ENCODE measurements at regions not wholly inside any gene's neighbourhood (a gene's known extent, or its start where the extent isn't known, plus 50 kb on each side); places are given as distances from the start of the nearest gene placed in this dataset.

- DNase-seq (no peak), ATAC-seq (no peak)
- H3K27me3 Mint-ChIP-seq = peaks cover 22 to 64% (median 33%) of the 10 kb centered on the region in 5 donors
- peaks cover 0 to 18% (median 8%) of the 10 kb centered on the region in 3 donors for H3K36me3 Mint-ChIP-seq
- no peaks in the 10 kb centered on the region for H3K4me1 Mint-ChIP-seq
- H3K9me3 Mint-ChIP-seq = peaks cover 0 to 26% (median 17%) of the 10 kb centered on the region in 9 donors
- H3K4me3 Mint-ChIP-seq = no peak overlapping the region
- H3K27ac Mint-ChIP-seq = no peak overlapping the region
- POLR2A ChIA-PET = no interaction called here
Observed at GRCh38 chr20:18237682-18238081, 50.6 kb upstream of the ZNF133 start.

Measured in naive thymus-derived CD8-positive, alpha-beta T cell (primary cell).